NCI-H2196 (cell line): ENCODE measurements at regions not wholly inside any gene's neighbourhood (a gene's known extent, or its start where the extent isn't known, plus 50 kb on each side); places are given as distances from the start of the nearest gene placed in this dataset.
"Not testable (repeated sequence)": the region's sequence is repeated elsewhere in the genome, so short reads cannot be mapped to it uniquely, and the experiment has no call there.

Experiments used
- DNase-seq: peaks from one replicate; lab custom pipeline; 2025; ENCODE audit not compliant: unreplicated experiment; lab: John Stamatoyannopoulos, UW

DNA sequence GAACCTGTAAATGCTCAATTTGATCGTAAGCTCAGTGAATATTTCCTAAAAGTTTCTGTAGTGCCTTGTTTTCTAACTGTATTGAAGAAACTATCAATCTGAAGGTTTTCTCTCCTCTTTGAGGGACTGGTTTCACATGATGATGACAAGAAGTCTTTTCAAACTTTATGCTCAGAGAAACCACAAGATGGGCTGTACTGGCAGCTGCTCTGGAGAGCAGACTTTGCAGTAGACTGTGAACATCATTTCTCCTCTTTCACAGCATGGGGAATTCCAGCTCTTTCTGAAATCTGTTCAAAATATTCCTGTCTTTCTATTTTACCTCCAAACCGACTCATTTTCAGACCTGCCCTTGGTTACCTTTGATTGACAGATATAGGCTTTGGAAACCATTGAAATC, 194.4 kb downstream of the IZUMO3 start:
- DNase-seq = no peak

DNA sequence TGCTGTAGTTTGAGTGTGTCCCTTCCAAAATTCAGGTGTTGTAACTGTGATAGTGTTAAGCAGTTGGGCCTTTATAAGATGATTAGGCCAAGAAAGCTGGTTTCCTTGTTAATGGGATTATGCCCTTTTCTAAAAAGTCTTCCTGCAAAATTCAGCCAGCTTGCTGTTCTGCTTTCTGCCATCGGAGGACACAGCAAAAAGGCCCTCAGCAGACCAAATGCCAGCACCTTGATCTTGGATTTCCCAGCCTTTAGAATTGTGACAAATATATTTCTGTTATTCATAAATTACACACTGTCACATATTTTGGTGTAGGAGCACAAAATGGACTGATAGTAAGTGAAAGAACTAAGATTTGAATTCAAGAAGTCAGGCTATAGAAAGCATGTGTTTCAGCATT, 203.2 kb downstream of the IZUMO3 start:
- no peak for DNase-seq

DNA sequence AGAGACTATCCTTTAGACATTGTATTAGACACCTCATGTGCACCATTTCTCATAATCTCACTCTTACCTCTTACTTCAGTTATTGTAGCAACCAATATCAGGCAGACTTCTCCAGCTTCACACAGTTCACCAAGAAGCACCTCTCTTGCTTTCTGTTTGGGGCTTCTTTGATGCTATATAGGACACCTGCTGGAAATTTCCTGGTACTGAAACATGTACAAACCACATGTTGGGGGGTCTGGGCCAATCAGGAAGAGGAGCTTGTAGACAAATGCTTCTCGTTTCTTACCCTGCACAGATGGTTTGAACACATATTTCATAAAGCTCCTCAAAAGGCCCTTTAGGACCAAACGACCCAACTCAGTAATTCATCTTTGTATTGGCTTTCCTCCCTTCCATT, 212.1 kb downstream of the IZUMO3 start:
- DNase-seq = no peak

DNA sequence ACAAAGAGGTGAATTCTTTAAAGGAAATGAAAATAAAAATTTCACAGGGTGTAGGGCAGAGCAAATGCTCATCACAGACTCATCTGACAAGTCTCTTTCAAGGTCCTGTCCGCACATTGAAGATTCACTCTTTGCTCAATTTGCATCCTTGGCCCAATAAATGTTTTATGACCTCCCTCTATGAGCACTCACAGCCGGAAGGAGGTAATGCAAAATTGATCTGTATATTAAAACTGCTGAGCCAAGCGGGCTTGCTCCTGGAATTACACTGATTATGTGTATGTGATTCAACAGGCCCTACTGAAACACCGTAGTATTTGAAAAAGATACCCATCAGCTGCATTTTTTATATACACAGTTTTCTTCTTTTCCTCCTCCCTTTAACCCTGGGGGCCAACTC, 246.8 kb downstream of the IZUMO3 start:
- no peak for DNase-seq

DNA sequence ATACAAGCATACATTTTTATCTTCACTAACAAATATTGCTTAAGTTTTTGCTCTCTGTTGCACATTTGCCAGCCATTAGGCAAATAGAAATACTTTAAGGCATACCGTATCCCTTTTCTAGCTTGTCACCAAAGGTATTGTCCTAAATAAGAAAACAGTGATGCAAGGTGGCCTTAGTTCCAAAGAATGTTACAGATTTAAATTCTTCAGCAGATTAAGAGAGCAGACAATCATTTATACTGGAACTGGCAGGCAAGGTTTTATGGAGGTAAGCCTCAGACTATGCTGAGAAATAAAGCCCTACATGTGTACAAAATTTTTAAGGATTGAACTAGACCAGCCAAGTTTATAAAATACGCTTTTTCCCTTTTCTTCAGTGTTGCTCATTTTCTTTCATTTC, 247.8 kb downstream of the IZUMO3 start:
- no peak for DNase-seq

DNA sequence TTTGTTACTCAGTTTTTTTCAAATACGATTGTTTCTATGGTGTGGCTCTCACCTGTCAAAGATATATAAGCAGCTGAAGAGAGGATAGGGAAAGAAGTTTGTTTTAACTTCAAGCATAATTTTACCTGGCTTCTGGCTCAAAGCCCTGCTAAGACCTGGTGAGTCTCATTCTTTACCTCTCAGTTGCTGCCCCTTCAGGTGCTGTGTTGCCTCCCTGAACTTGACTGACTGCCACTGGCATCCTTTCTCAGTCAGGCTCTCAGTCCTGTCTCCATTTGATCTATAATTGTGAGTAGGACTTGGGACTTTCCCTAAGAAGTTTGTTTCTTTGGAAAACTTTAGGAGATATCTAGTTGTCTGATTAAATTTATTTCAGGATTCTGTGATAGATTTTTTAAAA, 249.6 kb downstream of the IZUMO3 start:
- no peak for DNase-seq

DNA sequence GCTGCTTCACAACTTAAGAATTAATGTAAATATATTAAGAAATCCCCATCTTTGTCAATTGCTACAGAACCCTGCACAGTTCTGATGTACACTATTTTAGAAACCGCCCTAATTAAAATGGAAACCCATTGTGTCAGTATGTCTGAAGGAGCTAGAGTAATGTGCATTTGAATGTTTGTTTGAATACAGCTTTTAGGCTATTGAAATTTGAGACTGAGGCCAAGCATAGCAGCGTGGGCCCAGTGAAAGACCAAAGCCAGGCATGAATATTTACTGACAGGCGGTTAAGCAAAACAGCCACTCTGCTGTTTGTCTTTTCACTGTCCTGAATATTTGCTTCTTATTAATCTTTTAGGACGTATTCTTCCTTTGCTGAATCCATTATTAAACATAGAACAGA, 252.3 kb downstream of the IZUMO3 start:
- no peak for DNase-seq

DNA sequence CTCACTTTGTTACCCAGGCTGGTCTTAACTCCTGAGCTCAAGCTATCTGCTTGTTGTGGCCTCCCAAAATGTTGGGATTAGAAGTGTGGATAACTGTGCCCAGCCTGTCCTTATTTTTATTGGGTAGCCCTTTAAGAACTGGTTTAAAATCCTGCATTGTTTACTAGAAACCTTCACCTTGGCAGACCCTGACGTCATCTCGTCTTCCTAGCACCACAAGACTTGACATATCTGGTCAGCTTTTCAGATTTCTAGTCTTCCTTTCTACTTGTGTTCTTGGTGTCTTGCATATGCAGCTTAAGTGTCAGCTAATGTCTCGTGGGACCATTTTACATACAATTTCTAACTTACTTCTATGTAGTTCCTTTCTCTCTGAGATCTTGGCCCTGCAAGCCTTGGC, 258.9 kb downstream of the IZUMO3 start:
- DNase-seq = no peak

DNA sequence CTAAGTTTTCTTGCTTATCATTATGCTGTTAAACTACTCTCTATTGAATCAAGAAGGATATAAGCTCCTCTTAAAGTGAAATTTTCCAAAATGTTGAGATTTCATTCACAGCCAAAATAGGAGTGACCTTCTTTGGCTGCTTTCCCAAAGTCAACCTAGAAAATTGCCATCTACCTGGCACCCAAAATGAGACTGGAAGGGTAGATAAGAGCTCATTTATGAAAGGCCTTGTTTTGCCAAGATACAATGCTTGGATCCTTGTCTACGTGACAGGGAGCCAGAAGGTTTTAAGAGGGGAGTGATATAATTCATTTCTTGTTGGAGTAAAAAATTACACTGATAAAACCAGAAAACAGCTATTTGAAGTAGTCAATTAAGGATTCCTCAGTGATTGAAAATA, 287.1 kb downstream of the IZUMO3 start:
- DNase-seq = no peak

DNA sequence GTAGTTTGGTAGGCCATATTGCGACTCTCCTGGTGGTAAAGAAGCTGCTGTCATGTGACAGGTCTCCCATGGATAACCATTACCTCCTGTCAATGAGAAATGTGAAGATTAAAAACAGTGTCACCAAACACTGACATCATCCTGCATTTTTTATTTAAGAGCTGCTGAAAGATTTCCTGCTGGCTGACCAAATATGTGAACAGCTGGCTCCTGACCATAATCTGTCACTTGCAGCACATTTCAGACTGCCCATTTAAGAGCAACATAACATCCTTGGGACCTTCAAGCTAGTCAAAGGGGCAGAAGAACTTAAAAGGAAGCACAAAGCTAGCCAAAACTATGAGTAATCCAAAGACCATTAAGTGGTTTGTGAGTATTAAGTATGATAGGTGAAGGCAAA, 288.0 kb downstream of the IZUMO3 start:
- no peak for DNase-seq

DNA sequence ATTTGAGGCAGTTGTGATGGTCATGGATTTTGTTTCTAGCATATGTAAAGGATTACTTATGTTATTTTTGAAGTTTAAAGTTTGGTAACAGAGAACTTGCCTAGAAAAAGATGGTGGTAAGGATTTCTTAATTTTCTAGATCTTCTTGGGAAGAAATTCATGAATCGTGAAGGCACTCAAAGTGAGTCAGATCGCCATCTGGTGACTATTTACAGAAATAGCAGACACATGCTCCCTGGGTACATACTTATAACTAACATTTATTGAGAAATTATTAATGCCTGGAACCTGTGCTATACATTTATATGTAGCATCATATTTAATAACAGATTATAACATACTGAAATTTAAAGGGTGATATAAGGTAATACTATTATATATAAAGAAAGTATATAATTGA, 299.7 kb downstream of the IZUMO3 start:
- DNase-seq = peak; percentile 2

DNA sequence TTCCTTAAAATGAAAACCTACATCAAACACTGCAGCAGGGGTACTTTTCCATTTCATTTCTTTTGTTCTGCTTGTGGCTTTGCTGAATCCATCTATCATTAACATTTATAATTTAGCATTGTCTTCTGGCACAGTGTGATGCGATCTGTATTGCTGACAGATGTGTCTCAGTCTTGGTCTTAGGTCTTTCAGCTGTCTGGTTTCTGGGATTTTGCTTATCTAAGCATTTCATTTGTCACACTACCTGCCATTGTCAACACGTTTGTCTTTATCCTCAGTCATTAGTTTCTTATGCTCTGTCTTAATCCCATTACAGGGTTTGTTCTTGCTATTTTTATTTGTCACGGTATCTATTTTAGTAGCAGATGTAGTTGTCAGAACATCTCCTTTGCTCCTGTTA, 303.1 kb downstream of the IZUMO3 start:
- DNase-seq = no peak

DNA sequence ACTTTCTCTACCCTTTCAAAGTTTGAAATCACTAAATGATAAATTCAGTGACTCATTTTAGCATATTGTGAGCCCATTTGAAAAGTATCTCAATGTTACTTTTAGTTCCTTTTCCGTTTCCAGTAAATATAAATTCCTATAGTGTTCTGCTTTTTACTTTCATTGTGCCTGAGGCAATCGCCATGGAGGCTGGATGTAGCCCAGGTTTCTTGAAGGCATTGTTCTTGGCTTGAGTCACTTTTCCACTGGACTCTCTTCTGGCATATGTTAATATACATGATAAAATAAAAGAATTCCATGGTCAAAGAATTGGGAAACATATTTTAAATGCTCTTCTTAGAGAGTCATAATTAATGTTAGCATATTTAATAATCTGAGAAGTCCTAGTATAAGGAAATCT, 327.0 kb downstream of the IZUMO3 start:
- no peak for DNase-seq

DNA sequence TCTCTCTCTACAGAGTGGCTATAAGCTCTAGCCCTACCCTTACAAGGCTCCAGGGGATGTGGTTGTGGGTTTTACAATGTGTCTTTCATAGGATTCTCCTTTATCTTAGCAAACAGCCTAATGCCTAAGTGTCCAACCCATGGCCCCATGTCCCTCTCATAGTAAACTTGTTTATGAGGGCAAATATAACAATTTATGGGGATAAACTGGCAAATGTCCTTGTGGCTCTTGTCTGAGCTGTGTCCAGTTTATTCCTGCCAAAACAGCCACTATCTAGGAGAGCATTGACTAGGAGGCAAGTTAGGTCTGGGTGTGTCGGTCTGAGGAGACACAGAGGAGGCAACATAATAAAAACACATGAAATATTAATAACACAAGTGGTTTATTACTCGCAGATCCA, 335.1 kb downstream of the IZUMO3 start:
- DNase-seq = no peak

DNA sequence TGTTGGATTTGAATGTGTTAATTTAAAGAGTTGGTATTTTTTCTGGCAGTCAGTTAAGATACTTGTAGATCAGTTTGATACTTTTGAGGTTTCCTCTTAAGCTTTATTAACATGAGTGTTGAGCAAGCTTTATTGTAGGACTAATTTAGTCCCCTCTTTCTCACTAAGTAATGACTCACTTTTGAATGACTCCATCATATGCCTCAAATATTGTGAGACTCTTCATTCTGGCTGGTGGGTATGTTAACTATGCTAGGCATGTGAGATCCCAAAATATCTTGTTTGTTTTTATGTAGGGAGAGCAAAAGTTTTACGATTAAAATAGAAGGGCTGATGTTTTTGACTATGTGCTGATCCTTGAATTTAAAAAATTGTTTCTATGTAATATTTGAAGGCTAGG, 355.7 kb downstream of the IZUMO3 start:
- no peak for DNase-seq

DNA sequence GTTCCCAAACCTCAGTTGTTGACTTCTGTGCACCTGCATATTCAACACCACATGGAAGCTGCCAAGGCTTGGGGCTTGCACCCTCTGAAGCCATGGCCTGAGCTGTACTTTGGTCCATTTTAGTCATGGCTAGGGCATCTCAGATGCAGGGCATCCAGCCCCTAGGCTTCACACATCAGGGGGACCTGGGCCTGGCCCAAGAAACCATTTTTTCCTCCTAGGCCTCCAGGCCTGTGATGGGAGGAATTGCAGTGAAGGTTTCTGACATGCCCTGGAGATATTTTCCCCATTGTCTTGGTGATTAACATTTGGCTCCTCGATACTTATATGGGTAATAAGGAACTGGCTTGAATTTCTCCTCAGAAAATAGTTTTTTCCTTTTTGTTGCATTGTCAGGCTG, 354.5 kb upstream of the ELAVL2 start:
- not testable (repeated sequence) for DNase-seq

DNA sequence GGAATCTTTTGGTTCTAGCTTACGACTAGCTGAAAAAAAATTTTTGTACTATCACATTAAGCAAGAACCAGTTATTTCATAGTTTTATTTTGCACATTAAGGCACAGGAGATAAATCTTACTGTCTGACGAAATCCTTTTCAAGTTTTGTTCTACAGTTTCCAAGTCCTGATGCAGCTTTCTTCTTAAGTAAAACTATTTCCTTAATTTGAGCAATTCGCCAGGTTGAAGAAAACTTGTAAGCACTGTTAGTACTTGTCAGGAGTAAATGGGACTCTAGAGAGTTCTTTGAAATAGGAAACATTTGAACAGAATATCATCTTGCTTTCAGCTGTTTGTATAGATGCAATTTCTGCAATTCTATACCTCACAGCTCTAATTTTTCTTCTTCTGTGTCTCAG, 318.8 kb upstream of the ELAVL2 start:
- no peak for DNase-seq

DNA sequence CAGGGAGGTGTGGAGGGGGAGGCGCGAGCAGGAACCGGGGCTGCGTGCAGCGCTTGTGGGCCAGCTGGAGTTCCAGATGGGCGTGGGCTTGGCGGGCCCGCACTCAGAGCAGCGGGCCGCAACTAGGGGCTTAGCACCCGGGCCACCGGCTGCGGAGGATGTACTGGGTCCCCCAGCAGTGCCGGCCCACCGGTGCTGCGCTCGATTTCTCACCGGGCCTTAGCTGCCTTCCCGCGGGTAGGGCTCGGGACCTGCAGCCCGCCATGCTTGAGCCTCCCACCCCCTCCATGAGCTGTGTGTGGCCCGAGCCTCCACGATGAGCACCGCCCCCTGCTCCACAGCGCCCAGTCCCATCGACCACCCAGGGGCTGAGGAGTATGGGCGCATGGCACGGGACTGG, 309.0 kb upstream of the ELAVL2 start:
- DNase-seq = not testable (repeated sequence)

DNA sequence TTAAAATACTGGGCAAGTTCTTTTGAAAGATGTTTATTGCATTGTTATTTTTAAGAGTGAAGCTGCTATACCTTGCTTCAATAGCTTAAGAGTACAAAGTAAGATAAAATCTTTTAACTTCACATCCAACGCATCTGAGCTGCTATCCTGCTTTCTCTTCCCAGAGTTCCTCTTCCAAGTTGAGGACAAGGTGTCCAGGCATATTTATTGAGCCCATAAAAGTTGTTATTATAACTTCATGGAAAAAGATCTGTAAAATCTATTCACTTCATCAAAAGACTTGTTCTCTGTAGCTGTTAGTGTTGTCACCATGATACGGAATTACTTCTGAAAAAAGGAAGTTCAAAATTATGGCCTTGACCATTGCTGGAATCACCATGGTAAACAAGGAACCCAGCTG, 306.2 kb upstream of the ELAVL2 start:
- DNase-seq = no peak

DNA sequence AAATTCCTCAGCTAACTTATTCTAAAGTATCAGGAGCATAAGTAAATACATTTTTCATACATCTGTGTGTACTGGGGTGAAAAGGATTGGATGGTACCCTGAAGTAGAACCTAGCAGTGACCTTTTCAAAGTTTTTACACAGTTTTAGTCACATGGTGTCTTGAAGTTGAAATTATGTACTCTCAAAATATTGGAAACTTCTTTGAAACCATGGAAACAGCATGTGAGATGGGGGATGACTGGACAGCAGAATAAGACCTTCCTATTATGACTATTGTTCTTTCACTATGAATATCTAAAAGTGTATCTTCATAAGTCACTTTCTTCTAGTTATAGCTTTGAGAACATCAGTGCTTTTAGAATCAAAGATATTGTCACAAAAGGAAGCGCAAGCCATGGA, 301.5 kb upstream of the ELAVL2 start:
- no peak for DNase-seq

DNA sequence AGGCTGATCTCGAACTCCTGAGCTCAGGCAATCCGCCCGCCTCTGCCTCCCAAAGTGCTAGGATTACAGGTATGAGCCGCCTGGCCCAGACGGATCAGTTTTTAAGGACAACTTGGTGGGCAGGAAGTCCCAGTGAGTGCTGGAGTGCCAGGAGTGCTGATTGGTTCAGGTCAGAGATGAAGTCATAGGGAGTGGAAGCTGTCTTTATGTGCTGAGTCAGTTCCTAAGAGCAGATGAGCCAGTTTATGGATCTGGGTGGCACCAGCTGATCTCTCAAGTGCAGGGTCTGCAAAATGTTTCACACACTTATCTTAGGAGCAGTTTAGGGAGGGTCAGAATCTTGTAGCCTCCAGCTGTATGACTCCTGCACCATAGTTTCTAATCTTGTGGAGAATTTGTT, 292.1 kb upstream of the ELAVL2 start:
- no peak for DNase-seq

DNA sequence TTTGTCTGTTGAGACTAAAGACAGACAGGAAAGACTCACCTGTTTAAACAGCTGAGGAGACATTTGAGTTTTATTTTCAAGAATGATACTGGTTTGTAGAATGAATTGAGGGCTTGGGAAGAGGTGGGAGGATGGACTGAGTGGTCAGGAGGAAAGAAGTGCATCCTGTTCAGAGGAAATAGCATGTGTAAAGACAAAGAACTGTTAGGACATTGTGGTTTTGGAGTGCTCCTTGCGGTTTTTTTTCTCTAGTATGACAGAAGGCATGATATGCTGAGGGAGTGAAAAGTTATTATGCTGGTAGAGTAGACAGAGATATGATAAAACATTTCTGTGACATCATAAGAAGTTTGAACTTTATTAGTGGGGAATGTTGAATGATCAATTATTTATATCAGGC, 270.7 kb upstream of the ELAVL2 start:
- DNase-seq = no peak

DNA sequence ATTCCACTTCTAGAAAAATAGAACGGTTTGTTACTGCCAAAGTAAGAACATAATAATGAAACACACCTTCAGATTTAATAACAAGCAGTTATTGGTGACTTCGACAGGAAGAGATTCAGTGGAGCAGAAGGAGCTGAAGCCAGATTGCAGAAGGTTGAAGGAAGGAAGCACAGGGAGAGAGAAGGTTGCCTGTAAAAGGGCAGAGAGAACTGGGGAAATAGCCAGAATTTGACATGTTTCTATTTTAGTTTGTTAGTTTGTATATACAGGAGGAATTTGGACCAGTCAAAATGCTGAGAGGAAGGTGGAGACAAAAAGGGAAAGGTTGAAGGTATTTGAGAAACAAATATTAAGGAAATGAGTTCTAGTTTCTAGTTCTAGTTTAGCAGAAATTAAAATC, 269.2 kb upstream of the ELAVL2 start:
- no peak for DNase-seq

DNA sequence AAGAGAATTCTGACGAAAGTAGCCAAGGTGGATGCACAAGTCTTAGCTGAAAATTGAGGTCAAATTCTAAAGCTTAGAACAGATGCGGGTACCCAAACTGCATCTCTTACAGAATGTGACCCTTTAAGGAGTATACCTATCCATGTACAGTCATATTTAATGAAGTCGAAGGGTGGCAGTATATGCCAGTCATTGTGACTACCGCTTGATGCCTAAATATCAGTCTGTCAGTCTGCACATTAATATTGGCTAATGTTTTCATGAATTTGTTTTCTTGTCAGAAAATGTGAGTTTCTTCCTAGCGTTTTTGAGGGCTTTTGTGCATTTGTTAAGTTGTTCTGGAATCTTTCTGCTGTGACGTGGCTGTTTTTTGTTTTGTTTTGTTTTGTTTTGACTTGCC, 264.5 kb upstream of the ELAVL2 start:
- DNase-seq = no peak
